Hindlimb muscle (tissue), 1 donor: ENCODE measurements at regions not wholly inside any gene's neighbourhood (a gene's known extent, or its start where the extent isn't known, plus 50 kb on each side); places are given as distances from the start of the nearest gene placed in this dataset.

ENCODE experiments used
- DNase-seq: peaks from one replicate; pipeline ENCODE4 v3.0.0-alpha.2; 2013

DNA sequence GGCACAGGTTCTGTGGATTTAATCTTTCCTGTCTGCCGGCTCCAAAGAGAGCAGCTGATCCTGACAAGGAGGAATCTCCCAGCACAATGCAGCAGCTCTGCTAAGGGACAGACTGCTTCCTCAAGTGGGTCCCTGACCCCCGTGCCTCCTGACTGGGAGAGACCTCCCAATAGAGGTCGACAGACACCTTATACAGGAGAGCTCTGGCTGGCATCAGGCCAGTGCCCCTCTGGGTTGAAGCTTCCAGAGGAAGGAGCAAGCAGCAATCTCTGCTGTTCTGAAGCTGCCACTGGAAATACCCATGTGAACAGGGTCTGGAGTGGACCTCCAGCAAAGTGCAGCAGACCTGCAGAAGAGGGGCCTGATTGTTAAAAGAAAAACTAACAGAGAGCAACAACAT lies 630.2 kb upstream of the FTMT start:
- DNase-seq: no peak

GRCh38 chr5:121226765-121227164 lies 624.9 kb upstream of the FTMT start:
- no peak for DNase-seq

GRCh38 chr5:121239951-121240350 lies 611.7 kb upstream of the FTMT start:
- no peak for DNase-seq

GRCh38 chr5:121246971-121247370 lies 604.7 kb upstream of the FTMT start:
- no peak for DNase-seq

DNA sequence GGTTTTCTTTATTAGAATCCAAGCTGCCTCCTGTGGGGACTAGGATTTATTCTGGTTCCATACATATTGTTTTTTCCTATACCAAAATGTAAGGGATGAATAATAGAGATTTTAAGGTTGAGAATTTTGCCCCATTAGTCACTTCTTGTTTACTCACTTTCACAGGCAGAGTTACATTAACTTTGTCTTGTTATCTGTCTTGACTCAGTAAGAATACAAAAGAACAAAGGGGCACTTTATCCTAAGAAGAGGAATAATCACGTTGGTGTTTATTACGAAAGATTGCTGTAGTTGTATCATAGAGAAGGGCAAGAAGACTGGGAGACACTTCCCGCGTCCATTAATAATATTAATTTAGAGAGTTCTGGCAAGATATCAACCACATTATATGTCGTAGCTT lies 599.7 kb upstream of the FTMT start:
- no peak for DNase-seq

DNA sequence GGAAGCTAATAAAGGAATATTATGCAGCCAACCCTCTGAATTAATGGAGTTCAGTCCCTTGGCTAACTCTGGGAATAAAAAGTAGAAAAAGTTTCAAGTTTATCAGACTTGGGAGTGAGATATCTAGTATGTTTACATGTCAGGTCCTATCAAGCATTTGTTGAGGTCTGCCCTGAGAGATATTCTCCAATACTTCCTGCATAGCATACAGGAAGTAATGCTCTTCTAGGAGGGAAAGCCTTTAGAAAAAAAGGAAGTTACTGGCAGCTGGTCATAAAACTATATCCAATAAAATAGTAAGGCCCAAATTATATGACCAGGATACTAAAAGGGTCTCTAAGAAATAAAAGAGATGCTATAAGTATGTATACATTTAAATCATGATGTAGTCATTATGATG lies 594.1 kb upstream of the FTMT start:
- no peak for DNase-seq

- DNase-seq: no peak
Measured at GRCh38 chr5:121263456-121263855, 588.2 kb upstream of the FTMT start.

DNA sequence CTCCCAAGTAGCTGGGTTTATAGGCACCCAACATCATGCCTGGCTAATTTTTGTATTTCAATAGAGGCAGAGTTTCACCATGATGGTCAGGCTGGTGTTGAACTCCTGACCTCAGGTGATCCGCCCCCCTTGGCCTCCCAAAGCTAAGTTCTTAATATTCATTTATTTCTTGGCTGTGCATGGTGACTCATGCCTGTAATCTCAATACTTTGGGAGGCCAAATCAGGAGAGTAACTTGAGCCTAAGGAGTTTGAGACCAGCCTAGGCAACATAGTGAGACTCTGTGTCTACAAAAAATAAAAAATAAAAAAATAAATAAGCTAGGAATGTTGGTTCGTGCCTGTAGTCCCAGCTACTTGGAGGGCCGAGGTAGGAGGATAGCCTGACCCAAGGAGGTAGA lies 587.1 kb upstream of the FTMT start:
- no peak for DNase-seq

GRCh38 chr5:121271546-121271945 lies 580.1 kb upstream of the FTMT start:
- no peak for DNase-seq

DNA sequence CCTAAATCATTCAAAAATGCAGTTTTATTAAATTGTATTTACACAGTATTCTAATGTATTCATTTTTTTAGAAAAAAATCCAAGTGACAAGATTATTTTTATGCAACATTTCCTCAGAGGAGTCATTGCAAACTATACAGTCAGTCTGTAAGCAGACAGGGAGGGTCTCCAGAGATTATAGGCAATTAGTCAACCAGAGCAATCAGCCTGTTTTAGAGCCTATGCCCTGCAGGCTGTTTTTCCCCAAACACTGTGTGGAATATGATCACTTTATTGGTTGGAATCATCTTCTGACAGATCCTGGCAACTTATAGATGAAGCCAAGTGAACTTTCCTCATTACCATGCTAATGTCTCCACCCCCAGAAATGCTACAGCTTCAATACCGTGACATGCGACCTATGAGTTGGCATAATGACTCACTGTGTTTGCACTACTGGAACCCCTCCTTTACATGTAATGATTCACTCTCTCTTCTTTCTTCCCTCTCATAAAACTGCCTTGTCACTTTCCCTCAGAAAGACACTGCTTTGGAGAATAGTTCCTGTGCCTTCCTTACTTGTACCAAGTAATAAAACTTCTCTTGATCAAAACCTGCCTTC lies 577.7 kb upstream of the FTMT start:
- no peak for DNase-seq

DNA sequence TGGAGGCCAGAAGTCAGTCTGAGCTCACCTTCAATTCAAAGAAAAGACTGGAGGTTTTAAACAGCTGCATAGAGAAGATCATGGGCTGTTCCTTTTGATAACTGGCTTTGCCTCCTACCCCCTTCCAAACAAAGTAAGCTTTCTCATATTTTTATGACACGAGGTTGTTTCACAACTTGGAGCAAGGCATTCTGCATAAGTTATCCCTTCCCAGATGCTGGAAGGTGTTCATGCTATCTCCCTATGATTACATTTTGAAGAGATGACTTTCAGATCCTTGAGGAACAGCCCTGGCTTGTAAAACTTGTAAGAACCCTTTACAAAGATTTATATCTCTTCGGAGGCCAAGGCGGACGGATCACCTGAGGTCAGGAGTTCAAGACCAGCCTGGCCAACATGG lies 571.9 kb upstream of the FTMT start:
- DNase-seq: no peak

DNA sequence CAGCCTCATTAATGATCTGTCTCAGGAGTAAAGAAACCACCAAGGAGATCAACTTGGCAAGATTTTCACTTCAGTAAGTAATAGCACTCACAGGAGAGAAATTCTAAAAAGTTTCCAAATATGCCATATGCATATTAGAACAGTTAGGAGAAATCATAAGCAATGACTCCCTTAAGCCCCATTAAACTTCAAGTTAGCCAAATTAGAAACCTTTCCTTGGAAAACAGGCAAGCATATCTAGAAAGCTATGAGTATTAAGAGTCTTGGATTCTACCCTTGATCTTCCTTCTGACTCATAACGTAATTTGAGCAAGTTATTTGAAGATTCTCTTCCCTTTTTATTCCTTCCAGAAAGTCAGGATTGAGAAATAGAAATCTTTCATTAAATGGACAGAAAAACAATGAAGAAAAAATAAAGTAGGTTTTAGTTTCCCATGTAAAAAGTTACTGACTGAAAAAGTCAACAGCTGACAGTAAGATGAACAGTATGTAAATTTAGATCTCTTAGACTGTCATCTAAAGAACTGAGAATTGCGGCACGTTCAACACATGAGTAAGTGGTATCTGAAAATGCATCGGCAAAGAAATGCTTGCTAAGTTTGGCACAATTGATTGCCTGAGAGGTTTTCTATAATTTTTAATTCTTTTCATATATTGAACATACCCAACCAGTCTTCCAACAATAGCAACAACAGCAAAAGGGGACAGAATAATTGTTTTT lies 565.7 kb upstream of the FTMT start:
- DNase-seq: peak; percentile 15

DNA sequence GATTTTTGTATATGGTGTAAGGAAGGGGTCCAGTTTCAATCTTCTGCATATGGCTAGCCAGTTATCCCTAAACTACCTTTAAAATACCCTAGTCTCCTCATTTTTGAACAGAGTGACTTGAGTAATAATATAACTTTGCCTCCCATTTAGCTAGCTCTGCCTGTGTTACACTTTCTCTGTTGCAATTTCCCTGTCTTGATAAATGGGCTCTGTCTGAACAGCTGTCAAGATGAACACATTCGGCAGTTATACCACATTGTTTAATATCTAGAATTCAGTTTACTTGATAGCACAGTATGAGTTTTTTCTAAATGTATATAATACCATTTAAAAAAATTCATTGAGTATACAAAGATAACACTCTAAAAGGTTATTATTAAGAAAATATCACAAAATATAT lies 562.9 kb upstream of the FTMT start:
- DNase-seq: no peak

- no peak for DNase-seq
Measured at GRCh38 chr5:121292664-121293063, 559.0 kb upstream of the FTMT start.

- DNase-seq: no peak
Measured at GRCh38 chr5:121296356-121296755, 555.3 kb upstream of the FTMT start.

- no peak for DNase-seq
Measured at GRCh38 chr5:121299153-121299552, 552.5 kb upstream of the FTMT start.

GRCh38 chr5:121304838-121305237 lies 546.8 kb upstream of the FTMT start:
- DNase-seq: no peak

- DNase-seq: no peak
Measured at GRCh38 chr5:121313886-121314285, 537.8 kb upstream of the FTMT start.

- DNase-seq: no peak
Measured at GRCh38 chr5:121315786-121316185, 535.9 kb upstream of the FTMT start.

- no peak for DNase-seq
Measured at GRCh38 chr5:121319292-121319691, 532.4 kb upstream of the FTMT start.

- DNase-seq: no peak
Measured at GRCh38 chr5:121325930-121326329, 525.8 kb upstream of the FTMT start.

- no peak for DNase-seq
Measured at GRCh38 chr5:121350181-121350930, 501.3 kb upstream of the FTMT start.

GRCh38 chr5:121366515-121366914 lies 485.2 kb upstream of the FTMT start:
- DNase-seq: no peak

- DNase-seq: no peak
Measured at GRCh38 chr5:121373371-121373770, 478.3 kb upstream of the FTMT start.
